GM19452 (cell line): ENCODE measurements at regions not wholly inside any gene's neighbourhood (a gene's known extent, or its start where the extent isn't known, plus 50 kb on each side); places are given as distances from the start of the nearest gene placed in this dataset.
"Not testable (repeated sequence)": the region's sequence is repeated elsewhere in the genome, so short reads cannot be mapped to it uniquely, and the experiment has no call there.

ENCODE experiments used
- ATAC-seq: cut with Tn5 transposase; IDR thresholded peaks from one replicate; pipeline ENCODE4 v1.9.1; 2021; ENCODE audit not compliant: unreplicated experiment

DNA sequence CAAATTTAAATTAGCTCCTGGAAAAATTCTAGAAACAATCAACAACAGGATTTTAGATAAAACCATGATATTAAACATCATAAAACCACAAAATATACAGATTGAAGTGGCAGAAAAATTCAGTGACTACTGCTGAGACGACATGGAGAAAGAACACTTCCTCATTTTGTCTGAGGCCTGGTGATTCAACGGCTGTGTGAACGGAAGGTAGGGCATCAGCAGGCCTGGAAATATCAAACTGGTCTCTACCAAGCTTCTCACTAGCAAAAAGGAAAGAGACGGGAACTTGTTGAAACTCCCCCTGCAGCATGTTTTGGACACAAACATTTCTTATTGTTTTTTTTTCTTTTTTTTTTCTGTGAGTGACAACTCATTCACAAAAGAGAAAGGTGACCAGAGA, 58.0 kb upstream of the AHI1 start:
- ATAC-seq, result peak; percentile 70

DNA sequence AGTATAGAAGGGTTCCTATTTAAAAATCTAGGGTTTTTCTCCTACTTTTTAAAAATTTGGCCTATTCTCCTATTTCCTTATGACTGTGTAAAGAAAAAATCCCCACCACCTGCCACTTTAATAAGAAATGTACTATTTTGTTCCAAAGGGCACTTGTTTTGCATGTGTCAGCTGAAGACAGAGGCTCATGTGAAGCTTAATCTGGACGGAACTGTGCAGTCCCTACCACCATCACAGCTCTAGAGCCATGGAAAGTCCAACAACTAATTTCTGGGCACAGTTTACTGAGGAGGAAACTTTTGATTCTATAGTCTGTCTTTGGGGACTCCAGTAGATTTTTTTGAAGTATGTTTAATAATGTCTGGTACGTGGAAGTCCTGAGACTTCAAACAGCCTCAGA, 60.0 kb upstream of the AHI1 start:
- ATAC-seq, result no peak

DNA sequence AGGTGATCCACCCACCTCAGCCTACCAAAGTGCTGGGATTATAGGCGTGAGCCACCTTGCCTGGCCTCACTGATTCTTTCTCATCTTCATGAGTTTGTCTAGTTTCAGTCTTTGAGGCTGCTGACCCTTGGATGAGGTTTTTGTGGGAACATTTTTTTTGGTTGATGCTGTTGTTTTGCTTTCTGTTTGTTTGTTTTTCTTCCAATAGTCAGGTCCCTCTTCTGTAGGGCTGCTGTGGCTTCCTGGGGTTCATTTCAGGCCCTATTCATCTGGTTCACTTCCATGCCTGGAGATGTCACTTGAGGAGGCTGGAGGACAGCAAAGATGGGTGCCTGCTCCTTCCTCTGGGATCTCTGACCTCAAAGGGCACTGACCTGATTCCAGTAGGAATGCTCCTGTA, 68.1 kb upstream of the AHI1 start:
- not testable (repeated sequence) for ATAC-seq

DNA sequence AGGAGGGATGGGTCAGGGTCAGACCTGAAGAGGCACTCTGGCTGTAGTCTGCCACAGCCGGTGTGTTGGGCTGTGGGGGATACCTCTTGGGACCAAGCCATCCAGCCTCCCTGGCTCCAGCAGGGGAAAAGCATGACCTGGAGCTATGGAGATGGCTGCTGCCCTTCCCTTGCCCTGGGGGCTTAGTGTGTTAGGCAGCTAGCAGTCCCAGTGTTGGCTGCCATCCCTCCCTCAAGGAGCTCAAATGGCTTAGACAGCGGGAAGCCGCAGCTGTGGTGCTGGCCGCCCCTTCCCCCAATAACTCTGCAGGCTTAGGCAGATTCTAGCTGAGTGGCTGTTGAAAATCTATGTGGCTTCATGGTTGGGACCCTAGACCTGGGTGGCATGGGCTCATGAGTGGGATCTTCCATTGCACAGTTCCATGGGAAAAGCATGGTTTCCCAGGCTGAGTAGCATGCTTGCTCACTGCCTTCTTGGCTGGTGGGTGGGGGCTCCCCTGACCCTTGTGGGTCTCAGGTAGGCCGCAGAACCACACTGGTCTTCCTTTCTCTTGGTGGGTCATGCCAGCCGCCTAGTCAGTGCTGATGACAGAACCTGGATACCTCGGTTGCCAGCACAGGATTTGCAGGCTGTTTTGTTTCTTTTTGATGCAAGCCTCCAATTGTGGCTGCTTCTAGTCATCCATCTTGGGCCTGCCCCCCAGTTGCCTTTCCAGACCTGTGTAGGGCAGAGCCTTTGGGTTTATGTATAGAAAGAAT, 69.0 kb upstream of the AHI1 start:
- ATAC-seq, result no peak

DNA sequence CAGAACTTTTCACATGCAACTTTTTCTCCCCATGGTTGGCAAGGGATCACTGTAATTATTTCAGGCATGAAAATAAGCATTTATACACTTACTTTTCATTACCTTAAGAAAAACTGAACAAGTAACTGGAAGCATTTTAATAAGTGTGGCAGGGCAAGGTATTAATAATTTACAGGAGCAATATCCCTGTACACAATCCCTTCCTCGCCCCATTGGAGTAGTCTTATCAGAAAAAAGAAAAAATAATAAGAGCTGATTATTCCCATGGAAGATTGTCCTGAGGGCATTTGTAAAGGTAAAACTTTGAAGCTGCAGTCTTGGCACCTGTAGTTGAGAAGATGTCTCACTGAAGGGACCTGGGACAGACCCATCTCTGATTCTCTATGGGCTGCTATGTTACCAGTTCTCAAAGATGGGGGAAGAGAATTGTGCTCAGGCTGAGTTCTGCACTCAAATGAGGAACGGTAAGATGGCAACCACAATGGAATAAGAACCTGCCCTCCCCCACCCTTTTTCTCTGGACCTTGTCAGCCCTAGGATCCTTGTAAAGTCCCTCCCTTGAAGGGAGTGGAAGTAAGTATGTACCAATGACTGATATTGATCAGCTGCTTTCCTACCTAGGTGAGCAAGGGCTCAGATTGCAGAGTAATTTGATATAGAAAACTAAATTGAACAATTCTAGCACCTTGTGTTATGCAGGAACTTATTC, 70.0 kb upstream of the AHI1 start:
- ATAC-seq, result no peak

DNA sequence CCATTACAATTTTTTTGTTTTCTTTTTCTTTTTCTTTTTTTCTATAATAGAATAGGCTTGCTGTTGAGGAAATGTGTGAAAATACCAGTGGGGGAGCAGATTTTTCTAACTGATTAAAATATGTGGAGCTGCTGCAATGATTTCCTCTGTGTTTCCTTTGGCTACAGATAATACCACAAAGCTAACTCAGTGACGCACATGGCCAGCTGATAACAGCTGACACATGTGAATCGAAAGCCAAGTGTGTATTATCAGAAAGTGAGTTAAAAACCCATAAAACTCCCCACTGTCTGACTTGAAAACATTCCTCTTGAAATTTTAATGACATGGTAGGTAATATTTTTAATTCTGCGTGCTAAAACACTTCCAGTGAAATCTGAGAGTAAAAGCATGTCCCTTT, 70.8 kb upstream of the AHI1 start:
- ATAC-seq, result peak; percentile 68

DNA sequence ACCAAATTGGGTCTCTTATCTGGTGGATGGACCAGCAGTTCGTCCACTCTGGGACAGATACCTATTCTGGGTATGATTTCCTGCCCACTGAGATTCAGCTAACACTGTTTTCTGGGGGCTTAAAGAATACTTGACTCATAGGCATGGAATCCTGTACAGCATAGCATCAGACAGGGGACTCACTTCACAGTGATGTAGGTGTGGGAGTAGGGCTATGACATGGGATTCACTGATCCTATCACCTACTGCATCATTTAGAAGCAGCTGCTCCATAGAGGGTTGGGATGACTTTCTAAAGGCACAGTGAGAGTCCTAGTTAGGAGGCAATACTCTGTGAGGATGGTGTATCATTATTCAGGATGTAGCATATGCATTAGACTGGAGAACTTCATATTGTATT, 74.5 kb upstream of the AHI1 start:
- no peak for ATAC-seq

DNA sequence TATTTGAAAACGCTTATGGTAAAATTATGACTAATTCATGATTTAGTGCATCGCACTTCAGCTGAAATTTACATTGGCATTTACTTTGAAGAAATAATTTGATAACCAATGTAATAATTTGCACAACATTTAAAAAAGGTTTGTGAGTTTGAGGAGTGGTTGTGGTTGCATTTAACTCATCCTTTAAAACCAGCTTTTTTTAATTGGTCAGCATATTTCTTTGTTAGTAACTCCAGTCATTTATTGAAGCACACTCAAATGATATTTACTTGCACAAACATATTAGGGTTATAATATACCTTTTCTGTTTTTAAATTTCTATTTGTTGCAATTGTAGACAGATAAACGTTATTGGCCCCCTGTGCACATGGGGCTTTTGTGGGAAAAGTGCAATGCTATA, 78.1 kb upstream of the AHI1 start:
- ATAC-seq, result no peak

DNA sequence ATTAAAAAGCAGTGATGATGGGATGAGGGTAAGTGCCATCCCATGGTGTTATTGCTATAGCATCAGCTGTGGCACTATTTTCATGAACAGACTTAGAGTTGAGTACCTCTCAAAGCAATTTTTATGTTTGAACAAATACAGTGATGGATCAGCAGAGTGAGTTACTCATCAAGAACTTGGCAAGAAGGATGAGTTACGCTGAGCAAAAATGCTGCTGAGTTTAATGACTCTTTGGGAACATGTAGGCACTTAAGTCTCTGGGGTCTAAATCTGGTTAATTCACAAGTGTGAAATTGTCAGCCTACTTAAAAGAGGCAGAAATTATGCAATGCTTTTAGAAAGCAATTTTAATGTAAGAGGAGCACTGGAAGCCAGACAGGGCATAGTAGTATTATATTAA, 78.5 kb upstream of the AHI1 start:
- no peak for ATAC-seq

DNA sequence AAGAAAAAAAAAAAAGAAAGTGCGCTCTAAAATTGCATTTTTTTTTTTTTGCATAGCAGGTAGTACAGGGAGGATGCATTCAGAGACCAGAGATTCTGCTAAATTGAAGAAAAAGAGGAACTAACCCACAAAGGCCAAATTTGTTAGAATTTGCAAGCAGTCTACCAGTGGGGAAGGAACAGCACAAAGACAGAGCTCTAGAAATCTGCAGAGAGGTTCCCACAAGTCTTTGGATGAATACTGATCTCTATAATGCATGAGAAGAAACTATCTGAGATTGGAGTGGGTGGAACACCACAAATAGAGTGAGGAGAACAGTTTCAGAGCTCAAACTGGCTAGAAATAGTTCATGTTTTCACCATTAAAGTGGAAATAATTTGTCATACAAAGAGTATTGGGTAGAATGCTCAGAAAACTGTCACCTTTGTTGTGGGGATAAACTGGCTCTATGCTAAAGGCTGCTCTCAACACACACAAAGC, 79.6 kb upstream of the AHI1 start:
- ATAC-seq, result peak; percentile 83

DNA sequence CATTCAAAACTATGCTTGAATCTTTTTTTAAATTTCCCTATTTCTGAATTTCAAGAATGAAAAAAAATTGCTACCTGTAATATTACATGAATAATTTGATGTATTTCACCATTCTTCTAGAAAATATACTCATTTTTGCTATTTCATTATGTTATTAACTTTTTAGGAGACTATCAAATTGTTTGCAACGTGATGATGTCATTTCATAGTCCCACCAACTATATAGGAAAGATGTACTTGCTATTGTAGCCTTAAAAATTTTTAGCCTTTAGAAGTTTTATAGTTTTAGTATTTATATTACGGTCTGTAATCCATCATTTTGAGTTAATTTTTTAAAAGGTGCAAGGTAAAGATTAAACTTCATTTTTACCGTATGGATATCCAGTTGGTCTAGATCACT, 81.4 kb upstream of the AHI1 start:
- no peak for ATAC-seq

DNA sequence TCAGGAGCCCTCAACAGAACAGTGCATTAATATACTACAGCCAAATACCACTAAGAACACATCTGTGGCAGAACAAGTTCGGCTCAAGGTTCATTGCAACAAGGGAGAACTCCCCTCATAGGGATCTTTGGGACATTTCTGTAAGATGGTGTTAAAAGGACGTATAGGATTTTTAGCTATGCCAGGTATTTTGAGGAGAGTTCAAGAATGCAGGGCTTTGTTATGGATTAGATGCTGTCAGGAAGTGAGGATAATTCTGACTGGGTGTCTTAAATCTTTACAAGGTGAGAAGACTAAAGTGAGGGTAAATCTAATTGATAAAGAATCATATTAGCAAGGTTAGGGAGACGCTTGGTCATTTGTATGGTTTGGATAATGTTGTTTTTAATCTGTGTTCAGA, 83.7 kb upstream of the AHI1 start:
- no peak for ATAC-seq

DNA sequence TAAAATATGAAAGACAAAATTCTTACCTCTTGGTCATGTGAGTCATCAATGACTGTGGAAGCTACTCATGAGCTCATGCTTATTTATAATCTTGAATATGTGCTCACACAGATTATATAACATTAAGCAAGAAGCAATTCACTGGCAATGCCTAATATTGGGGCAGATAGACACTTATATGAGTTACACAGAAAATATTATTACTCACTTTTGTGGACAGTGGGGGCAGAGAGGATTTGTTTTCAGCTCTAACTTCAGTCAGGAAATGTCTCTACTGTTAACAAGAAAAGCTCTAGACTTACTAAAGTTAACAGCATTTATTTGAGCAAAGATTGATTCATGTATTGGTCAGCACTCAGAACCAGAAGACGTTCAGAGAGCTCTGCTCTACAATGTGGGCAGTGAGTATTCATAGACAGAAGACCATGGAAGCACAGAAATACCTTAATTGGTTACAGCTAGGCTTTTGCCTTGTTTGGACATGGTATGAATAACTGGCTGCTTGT, 85.8 kb upstream of the AHI1 start:
- ATAC-seq, result no peak

DNA sequence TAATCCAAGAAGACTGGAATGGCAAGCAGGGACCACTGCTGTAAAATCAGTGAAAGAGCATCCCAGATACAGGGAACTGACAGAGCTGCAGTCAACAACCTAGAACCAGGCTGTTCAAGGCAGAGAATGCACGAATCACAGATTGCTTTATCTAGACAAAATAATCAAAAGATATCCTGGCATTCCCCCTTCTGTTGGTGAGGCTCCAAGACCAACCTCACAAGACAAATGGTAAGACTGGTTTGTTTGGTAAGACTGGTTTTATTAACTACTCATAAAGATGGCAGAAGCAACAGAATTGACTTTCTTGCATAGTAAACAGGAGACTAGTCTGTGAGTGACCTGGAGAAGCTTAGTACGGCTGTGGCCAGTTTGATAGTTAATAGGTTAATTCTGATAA, 88.8 kb upstream of the AHI1 start:
- ATAC-seq, result no peak

DNA sequence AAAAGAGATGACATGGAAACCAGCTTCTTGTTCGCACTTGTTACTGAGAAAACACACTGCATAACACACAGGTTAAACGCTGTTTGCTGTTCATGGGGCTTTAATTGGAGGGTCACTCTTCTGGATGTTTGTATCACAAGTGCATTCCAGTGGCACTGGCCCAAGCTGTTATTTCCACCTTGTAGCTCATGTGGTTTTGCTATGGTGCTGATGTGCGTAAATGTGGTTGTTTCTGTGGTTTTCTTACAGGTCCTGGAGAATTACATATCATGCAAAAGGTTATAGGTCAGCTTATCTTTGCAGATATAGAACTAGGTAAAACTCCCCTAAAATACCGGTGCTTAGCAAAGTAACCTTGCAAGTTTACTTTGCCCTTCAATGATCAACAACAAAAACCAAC, 89.3 kb upstream of the AHI1 start:
- ATAC-seq, result peak; percentile 61

DNA sequence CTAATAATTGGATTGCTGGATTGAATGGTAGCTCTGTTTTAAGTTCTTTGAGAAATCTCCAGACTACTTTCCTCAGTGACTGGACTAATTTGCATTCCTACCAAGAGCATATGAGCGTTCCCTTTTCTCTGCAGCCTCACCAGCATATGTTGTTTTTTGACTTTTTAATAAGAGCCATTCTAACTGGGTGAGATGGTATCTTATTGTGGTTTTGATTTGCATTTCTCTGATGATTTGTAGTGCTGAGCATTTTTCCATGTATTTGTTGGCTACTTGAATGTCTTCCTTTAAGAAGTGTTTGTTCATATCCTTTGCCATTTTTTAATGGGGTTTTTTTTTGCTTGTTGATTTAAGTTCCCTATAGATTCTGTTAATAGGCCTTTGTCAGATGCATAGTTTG, 94.7 kb upstream of the AHI1 start:
- ATAC-seq, result no peak

DNA sequence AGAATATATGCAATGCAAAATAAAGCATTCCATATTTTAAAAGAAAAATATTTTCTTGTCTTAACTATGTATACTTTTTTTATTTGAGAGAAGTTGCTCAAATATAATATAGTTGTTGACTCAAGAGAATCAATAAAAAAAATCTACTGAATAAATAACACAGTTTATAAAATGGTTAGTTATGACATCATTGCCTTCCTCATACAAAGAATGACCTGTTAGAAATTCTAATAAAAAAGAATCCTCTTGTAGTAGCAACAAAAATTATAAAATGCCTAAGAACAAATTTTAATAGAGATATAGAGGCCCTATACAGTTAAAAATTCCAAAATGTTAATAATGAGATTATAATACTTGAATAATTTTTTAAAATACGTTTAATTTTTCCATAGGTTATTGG, 96.5 kb upstream of the AHI1 start:
- ATAC-seq, result no peak

DNA sequence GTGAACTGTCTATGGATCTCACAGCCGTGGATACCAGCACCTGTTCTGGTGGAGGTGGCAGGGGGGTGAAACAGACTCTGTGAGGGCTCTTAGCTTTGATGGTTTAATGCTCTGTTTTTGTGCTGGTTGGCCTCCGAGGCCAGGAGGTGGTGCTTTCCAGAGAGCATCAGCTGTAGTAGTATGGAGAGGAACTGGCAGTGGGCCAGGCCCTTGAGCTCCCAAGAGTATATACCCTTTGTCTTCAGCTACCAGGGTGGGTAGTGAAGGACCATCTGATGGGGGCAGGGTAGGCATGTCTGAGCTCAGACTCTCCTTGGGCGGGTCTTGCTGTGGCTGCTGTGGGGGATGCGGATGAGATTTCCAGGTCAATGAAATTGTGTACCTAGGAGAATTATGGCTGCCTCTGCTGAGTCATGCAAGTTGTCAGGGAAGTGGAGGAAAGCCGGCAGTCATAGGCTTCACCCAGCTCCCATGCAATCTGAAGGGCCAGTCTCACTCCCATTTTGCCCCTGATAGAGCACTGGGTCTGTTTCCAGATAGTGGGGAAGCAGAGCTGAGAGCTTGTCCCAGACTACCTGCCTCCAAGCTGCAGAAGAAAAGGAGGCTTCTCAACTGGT, 102.7 kb upstream of the AHI1 start:
- ATAC-seq, result no peak

DNA sequence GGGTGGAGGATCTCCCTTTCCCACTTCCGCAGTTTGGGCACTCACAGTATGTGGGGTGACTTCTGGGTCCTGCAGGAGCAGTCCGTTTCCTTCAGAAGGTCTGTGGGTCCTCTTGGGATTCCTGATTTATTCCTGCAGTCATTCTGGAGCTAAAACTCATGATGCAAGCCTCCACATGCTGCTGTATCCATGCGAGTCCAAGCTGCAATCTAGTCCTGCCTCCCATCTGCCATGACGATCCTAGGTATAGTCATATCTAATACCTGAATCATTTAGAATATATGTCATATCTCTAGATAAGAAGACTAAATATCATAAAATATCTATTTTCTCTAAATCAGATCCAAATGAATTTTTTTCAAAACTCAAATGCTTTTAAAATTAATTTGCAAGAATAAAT, 103.4 kb upstream of the AHI1 start:
- no peak for ATAC-seq

DNA sequence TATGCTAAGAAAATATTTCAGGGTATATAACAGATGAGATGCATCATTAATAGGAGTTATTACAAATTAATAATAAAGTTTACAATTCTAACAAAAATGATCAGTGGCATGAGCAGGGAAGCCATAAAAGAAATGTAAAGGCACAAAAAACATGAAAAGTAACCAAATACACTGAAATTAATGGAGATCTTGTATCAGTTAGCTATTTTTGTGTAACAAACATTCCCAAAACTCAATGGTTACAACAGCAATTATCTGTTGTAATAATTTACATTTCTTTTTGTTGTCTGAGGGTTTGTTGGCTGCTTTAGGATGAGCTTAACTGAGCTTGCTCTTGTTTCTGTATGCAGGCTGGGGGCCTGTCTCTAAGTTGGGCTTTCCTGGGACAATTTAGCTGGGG, 104.3 kb upstream of the AHI1 start:
- ATAC-seq, result no peak

DNA sequence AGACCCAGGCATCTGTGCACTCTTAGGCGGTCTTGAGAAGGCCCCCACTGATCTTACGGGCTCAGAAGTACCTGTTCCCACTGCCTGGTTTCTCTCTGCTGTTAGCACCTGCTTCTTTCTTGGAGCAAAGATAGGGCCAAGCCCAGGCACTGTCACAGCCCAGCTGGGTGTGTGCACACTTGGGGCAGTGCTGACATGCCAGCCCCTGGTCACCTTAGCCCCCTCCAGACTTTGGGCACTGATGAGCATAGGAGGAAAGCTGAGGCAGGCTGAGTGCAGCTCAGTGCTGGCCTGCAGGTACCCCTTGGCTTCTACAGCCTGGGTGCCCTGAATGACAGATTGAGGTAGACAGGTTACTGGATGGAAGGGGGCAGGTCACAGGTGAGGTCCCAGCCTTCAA, 105.7 kb upstream of the AHI1 start:
- ATAC-seq, result no peak
